GM12873 (cell line): ENCODE measurements at regions not wholly inside any gene's neighbourhood (a gene's known extent, or its start where the extent isn't known, plus 50 kb on each side); places are given as distances from the start of the nearest gene placed in this dataset.

Source experiments
- CTCF ChIP-seq: IDR thresholded peaks from 2 replicates; pipeline ENCODE4 v1.5.1; 2012; ENCODE audit warnings: low read depth, mild to moderate bottlenecking, moderate library complexity, low read length, control low read depth; ENCODE audit not compliant: insufficient read depth; ENCODE audit errors: missing control alignments

GRCh38 chr6:27141529-27142015 lies 105.9 kb upstream of the PRSS16 start:
- no peak for TF ChIP-seq CTCF

GRCh38 chr6:27143474-27144026 lies 104.0 kb upstream of the PRSS16 start:
- TF ChIP-seq CTCF = no peak

GRCh38 chr6:27144740-27145079 lies 102.8 kb upstream of the PRSS16 start:
- TF ChIP-seq CTCF = no peak

- TF ChIP-seq CTCF = no peak
Observed at GRCh38 chr6:27145731-27146455, 101.6 kb upstream of the PRSS16 start.

- TF ChIP-seq CTCF = no peak
Observed at GRCh38 chr6:27146706-27147505, 100.6 kb upstream of the PRSS16 start.

- no peak for TF ChIP-seq CTCF
Observed at GRCh38 chr6:27148404-27148795, 99.1 kb upstream of the PRSS16 start.

GRCh38 chr6:27149150-27149549 lies 98.4 kb upstream of the PRSS16 start:
- no peak for TF ChIP-seq CTCF
